Tibial nerve (tissue), 4 donors: ENCODE measurements at regions not wholly inside any gene's neighbourhood (a gene's known extent, or its start where the extent isn't known, plus 50 kb on each side); places are given as distances from the start of the nearest gene placed in this dataset.
"Not testable (repeated sequence)": the region's sequence is repeated elsewhere in the genome, so short reads cannot be mapped to it uniquely, and the experiment has no call there.

Source experiments
- EP300 ChIP-seq, 2 donors: sonication (generic); formaldehyde crosslinking; IDR thresholded peaks; one replicate each; pipeline ENCODE4 v1.6.1; 2017; ENCODE audit warnings: antibody characterized with exemption in 2 of 2, mild to moderate bottlenecking in 1 of 2
- POLR2A ChIP-seq, 2 donors: fragments of 450-650 bp; IDR thresholded peaks; one replicate each; pipeline ENCODE4 v1.6.1; 2017; ENCODE audit warnings: antibody characterized with exemption in 2 of 2, mild to moderate bottlenecking in 2 of 2, moderate library complexity in 2 of 2
- TF ChIP-seq, protein P1 (sequence below), 5 experiments: fragments of 200-600 bp in 3 of 5; fragments of 450-650 bp in 2 of 5; sonication (generic) in 3 of 5; IDR thresholded peaks; one replicate each; pipeline ENCODE4 v1.5.1; 2016 to 2019; ENCODE audit warnings: antibody characterized with exemption in 5 of 5, mild to moderate bottlenecking in 3 of 5, moderate library complexity in 2 of 5

DNA sequence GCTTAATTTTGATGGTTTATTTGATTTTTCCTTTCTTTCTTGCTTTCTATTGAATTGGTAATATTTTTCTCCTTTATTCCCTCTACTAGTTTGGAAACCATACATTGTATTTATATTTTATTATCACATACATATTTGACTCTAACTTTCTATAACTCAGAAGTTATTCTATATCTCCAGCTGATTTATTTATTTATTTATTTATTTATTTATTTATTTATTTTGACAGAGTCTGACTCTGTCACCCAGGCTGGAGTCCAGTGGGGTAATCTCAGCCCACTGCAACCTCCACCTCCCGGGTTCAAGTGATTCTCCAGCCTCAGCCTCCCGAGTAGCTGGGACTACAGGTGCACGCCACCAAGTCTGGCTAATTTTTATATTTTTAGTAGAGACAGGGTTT, 122.7 kb upstream of the EDNRB start:
- TF ChIP-seq, protein P1, sequence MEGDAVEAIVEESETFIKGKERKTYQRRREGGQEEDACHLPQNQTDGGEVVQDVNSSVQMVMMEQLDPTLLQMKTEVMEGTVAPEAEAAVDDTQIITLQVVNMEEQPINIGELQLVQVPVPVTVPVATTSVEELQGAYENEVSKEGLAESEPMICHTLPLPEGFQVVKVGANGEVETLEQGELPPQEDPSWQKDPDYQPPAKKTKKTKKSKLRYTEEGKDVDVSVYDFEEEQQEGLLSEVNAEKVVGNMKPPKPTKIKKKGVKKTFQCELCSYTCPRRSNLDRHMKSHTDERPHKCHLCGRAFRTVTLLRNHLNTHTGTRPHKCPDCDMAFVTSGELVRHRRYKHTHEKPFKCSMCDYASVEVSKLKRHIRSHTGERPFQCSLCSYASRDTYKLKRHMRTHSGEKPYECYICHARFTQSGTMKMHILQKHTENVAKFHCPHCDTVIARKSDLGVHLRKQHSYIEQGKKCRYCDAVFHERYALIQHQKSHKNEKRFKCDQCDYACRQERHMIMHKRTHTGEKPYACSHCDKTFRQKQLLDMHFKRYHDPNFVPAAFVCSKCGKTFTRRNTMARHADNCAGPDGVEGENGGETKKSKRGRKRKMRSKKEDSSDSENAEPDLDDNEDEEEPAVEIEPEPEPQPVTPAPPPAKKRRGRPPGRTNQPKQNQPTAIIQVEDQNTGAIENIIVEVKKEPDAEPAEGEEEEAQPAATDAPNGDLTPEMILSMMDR (IDR thresholded peaks at IDR 0.05): not testable (repeated sequence)
- not testable (repeated sequence) for TF ChIP-seq POLR2A, EP300 (IDR thresholded peaks at IDR 0.05)
